Mesenchymal stem cell (in vitro differentiated cells and primary cell): ENCODE measurements at regions not wholly inside any gene's neighbourhood (a gene's known extent, or its start where the extent isn't known, plus 50 kb on each side); places are given as distances from the start of the nearest gene placed in this dataset.

Experiments used
- DNase-seq: peaks from one replicate; pipeline ENCODE4 v3.0.0-alpha.2; 2013
- H2AFZ ChIP-seq: one replicate; pipeline ENCODE4 v1.6.1; 2013; ENCODE audit warnings: low read depth, mild to moderate bottlenecking, control low read depth, inconsistent platforms, low read length, moderate library complexity
- H2AK5ac ChIP-seq: 2 replicates; pipeline ENCODE4 v1.6.1; 2013; ENCODE audit warnings: low read length, moderate library complexity, mild to moderate bottlenecking, inconsistent platforms; ENCODE audit not compliant: severe bottlenecking
- H2BK120ac ChIP-seq: one replicate; pipeline ENCODE4 v1.6.1; 2013; ENCODE audit warnings: low read depth, mild to moderate bottlenecking, inconsistent platforms, low read length, moderate library complexity
- H2BK12ac ChIP-seq, 2 experiments: one replicate each; pipeline ENCODE4 v1.6.1; 2013; ENCODE audit warnings: inconsistent platforms in 2 of 2, low read length in 2 of 2, mild to moderate bottlenecking in 2 of 2, moderate library complexity in 2 of 2, control low read depth in 1 of 2
- H2BK15ac ChIP-seq: one replicate; pipeline ENCODE4 v1.6.1; 2013; ENCODE audit warnings: mild to moderate bottlenecking, low read depth, inconsistent platforms; ENCODE audit not compliant: poor library complexity, severe bottlenecking
- H2BK5ac ChIP-seq: 2 replicates; pipeline ENCODE4 v1.6.1; 2013; ENCODE audit warnings: low read depth, mild to moderate bottlenecking, low read length, control low read depth, inconsistent platforms; ENCODE audit not compliant: poor library complexity, severe bottlenecking
- H3K14ac ChIP-seq, 2 experiments: one replicate each; pipeline ENCODE4 v1.6.1; 2013; ENCODE audit warnings: inconsistent platforms in 2 of 2, low read length in 2 of 2, control low read depth in 1 of 2, mild to moderate bottlenecking in 1 of 2, moderate library complexity in 1 of 2
- H3K18ac ChIP-seq, 2 experiments: one replicate each; pipeline ENCODE4 v1.6.1; 2013; ENCODE audit warnings: inconsistent platforms in 2 of 2, low read length in 2 of 2, control low read depth in 1 of 2, low read depth in 1 of 2, mild to moderate bottlenecking in 1 of 2
- H3K23ac ChIP-seq, 2 experiments: one replicate each; pipeline ENCODE4 v1.6.1; 2013; ENCODE audit warnings: inconsistent platforms in 2 of 2, low read length in 2 of 2, mild to moderate bottlenecking in 2 of 2, moderate library complexity in 2 of 2, control low read depth in 1 of 2
- H3K27ac ChIP-seq: 2 replicates; pipeline ENCODE4 v1.5.1; 2013; ENCODE audit warnings: mild to moderate bottlenecking, moderate library complexity, low read length, control low read depth, inconsistent platforms; ENCODE audit not compliant: poor library complexity, severe bottlenecking
- H3K27me3 ChIP-seq, 2 experiments: 2 replicates each; pipeline versions ENCODE4 v1.6.1 to v1.7.0; 2013; ENCODE audit warnings: low read length in 2 of 2, mild to moderate bottlenecking in 2 of 2, moderate library complexity in 2 of 2, control low read depth in 1 of 2, inconsistent platforms in 1 of 2; ENCODE audit not compliant: control insufficient read depth in 1 of 2, insufficient read depth in 1 of 2
- H3K36me3 ChIP-seq, 2 experiments: 2 replicates each; pipeline versions ENCODE4 v1.6.1 to v1.7.0; 2013; ENCODE audit warnings: low read length in 2 of 2, control low read depth in 1 of 2, inconsistent platforms in 1 of 2, low read depth in 1 of 2, mild to moderate bottlenecking in 1 of 2; ENCODE audit not compliant: insufficient read depth in 2 of 2, control insufficient read depth in 1 of 2
- H3K4ac ChIP-seq, 2 experiments: one replicate each; pipeline ENCODE4 v1.6.1; 2013; ENCODE audit warnings: inconsistent platforms in 2 of 2, low read length in 2 of 2, mild to moderate bottlenecking in 2 of 2, moderate library complexity in 2 of 2, control low read depth in 1 of 2, low read depth in 1 of 2
- H3K4me1 ChIP-seq: 2 replicates; pipeline ENCODE4 v1.6.1; 2013; ENCODE audit warnings: low read depth, low read length, control low read depth; ENCODE audit not compliant: control insufficient read depth, insufficient read depth
- H3K4me2 ChIP-seq: 2 replicates; pipeline ENCODE4 v1.6.1; 2013; ENCODE audit warnings: low read length, mild to moderate bottlenecking, inconsistent platforms; ENCODE audit not compliant: poor library complexity, severe bottlenecking
- H3K4me3 ChIP-seq, 2 experiments: 2 replicates each; pipeline versions ENCODE4 v1.5.1 to v1.7.0; 2013; ENCODE audit warnings: low read length in 2 of 2, mild to moderate bottlenecking in 2 of 2, control low read depth in 1 of 2, low read depth in 1 of 2; ENCODE audit not compliant: insufficient read depth in 1 of 2
- H3K79me1 ChIP-seq: replicated peaks from 2 replicates; pipeline ENCODE4 v1.6.1; 2013; ENCODE audit warnings: mild to moderate bottlenecking, control low read depth, low read length, inconsistent platforms; ENCODE audit not compliant: poor library complexity, severe bottlenecking
- H3K9ac ChIP-seq: 2 replicates; pipeline ENCODE4 v1.7.0; 2013; ENCODE audit warnings: mild to moderate bottlenecking, low read length, moderate library complexity
- H3K9me3 ChIP-seq: 2 replicates; pipeline ENCODE4 v1.7.0; 2013; ENCODE audit warnings: mild to moderate bottlenecking, low read length; ENCODE audit not compliant: control insufficient read depth
- H4K8ac ChIP-seq: one replicate; pipeline ENCODE4 v1.6.1; 2013; ENCODE audit warnings: inconsistent platforms, mild to moderate bottlenecking, low read length, moderate library complexity
- H4K91ac ChIP-seq: one replicate; pipeline ENCODE4 v1.6.1; 2013; ENCODE audit warnings: mild to moderate bottlenecking, low read length, inconsistent platforms
- WGBS: methylation state at CpG from one replicate; pipeline ENCODE4 v1.1.7; 2013; ENCODE audit warnings: mixed read lengths; 5-methylcytosine and 5-hydroxymethylcytosine counted together

- no CpG with 5 or more reads among the region's 1 CpG for WGBS
- Histone ChIP-seq H2BK15ac (no peak overlapping the region), H2BK120ac (no peak overlapping the region), H3K27ac (no peak overlapping the region), H3K18ac (no peak overlapping the region), H2AK5ac (no peak overlapping the region), H3K9me3 (no peaks in the 10 kb centered on the region), H2BK5ac (no peak overlapping the region), H3K79me1 (no peaks in the 10 kb centered on the region), H3K14ac (no peak overlapping the region), H4K8ac (no peak overlapping the region), H3K4me3 (no peak overlapping the region), H3K23ac (no peak overlapping the region), H4K91ac (no peak overlapping the region), H3K4me1 (no peaks in the 10 kb centered on the region), H2BK12ac (no peak overlapping the region), H3K27me3 (no peaks in the 10 kb centered on the region), H3K36me3 (no peaks in the 10 kb centered on the region), H3K4ac (no peak overlapping the region), H3K4me2 (no peak overlapping the region), H2AFZ (no peak overlapping the region), H3K9ac (no peak overlapping the region)
- DNase-seq = no peak
Observed at GRCh38 chr2:107362993-107363392, 463.7 kb upstream of the RGPD4 start.

- H3K79me1 ChIP-seq = no peaks in the 10 kb centered on the region
- H2BK15ac ChIP-seq = no peak overlapping the region
- no peak overlapping the region for H2BK5ac ChIP-seq
- WGBS = 88% methylated on average over 2 of the region's 2 CpGs
- no peaks in the 10 kb centered on the region for H3K4me1 ChIP-seq
- H3K14ac ChIP-seq = no peak overlapping the region
- no peak overlapping the region for H3K9ac ChIP-seq
- no peak overlapping the region for H2BK120ac ChIP-seq
- H3K18ac ChIP-seq = no peak overlapping the region
- no peak overlapping the region for H3K27ac ChIP-seq
- H3K27me3 ChIP-seq = no peaks in the 10 kb centered on the region
- no peak overlapping the region for H4K8ac ChIP-seq
- no peak overlapping the region for H3K23ac ChIP-seq
- H3K36me3 ChIP-seq = no peaks in the 10 kb centered on the region
- H2AFZ ChIP-seq = no peak overlapping the region
- DNase-seq = no peak
- H2AK5ac ChIP-seq = no peak overlapping the region
- no peak overlapping the region for H3K4ac ChIP-seq
- no peak overlapping the region for H4K91ac ChIP-seq
- H3K4me2 ChIP-seq = no peak overlapping the region
- H3K4me3 ChIP-seq = no peak overlapping the region
- H3K9me3 ChIP-seq = no peaks in the 10 kb centered on the region
- no peak overlapping the region for H2BK12ac ChIP-seq
Observed at GRCh38 chr2:107363806-107364205, 462.9 kb upstream of the RGPD4 start.

- no peaks in the 10 kb centered on the region for H3K79me1 ChIP-seq
- no peak overlapping the region for H2BK12ac ChIP-seq
- no peaks in the 10 kb centered on the region for H3K4me1 ChIP-seq
- no peak overlapping the region for H2BK120ac ChIP-seq
- no peak overlapping the region for H2BK15ac ChIP-seq
- H3K4me2 ChIP-seq = no peak overlapping the region
- H3K4ac ChIP-seq = no peak overlapping the region
- H2BK5ac ChIP-seq = no peak overlapping the region
- H3K14ac ChIP-seq = peak overlapping the region in 1 of 2 experiments; percentile 41
- no peak for DNase-seq
- no peak overlapping the region for H4K8ac ChIP-seq
- no peaks in the 10 kb centered on the region for H3K9me3 ChIP-seq
- H3K27me3 ChIP-seq = no peaks in the 10 kb centered on the region
- no peak overlapping the region for H4K91ac ChIP-seq
- 96% methylated on average over 3 of the region's 4 CpGs for WGBS
- no peaks in the 10 kb centered on the region for H3K36me3 ChIP-seq
- no peak overlapping the region for H3K23ac ChIP-seq
- no peak overlapping the region for H3K9ac ChIP-seq
- no peak overlapping the region for H2AFZ ChIP-seq
- peak overlapping the region in 1 of 2 experiments; percentile 24 for H3K18ac ChIP-seq
- no peak overlapping the region for H3K27ac ChIP-seq
- no peak overlapping the region for H3K4me3 ChIP-seq
- no peak overlapping the region for H2AK5ac ChIP-seq
Observed at GRCh38 chr2:107364361-107364950, 462.2 kb upstream of the RGPD4 start.

GRCh38 chr2:107374249-107374648 is 452.4 kb upstream of the RGPD4 start:
- H3K27ac ChIP-seq = no peak overlapping the region
- H3K36me3 ChIP-seq = no peaks in the 10 kb centered on the region
- H2BK12ac ChIP-seq = no peak overlapping the region
- no peak for DNase-seq
- no peak overlapping the region for H3K9ac ChIP-seq
- peaks cover 10% of the 10 kb centered on the region for H3K9me3 ChIP-seq
- H4K91ac ChIP-seq = no peak overlapping the region
- H2AFZ ChIP-seq = no peak overlapping the region
- no peak overlapping the region for H3K14ac ChIP-seq
- 44% methylated on average over 4 of the region's 4 CpGs for WGBS
- H3K23ac ChIP-seq = no peak overlapping the region
- no peaks in the 10 kb centered on the region for H3K4me1 ChIP-seq
- H4K8ac ChIP-seq = no peak overlapping the region
- H3K4me3 ChIP-seq = no peak overlapping the region
- no peak overlapping the region for H2BK15ac ChIP-seq
- H2AK5ac ChIP-seq = no peak overlapping the region
- H3K27me3 ChIP-seq = no peaks in the 10 kb centered on the region
- H2BK120ac ChIP-seq = no peak overlapping the region
- H2BK5ac ChIP-seq = no peak overlapping the region
- no peak overlapping the region for H3K4me2 ChIP-seq
- H3K4ac ChIP-seq = no peak overlapping the region
- H3K79me1 ChIP-seq = no peaks in the 10 kb centered on the region
- H3K18ac ChIP-seq = no peak overlapping the region
